ENCODE measurements at regions not wholly inside any gene's neighbourhood (a gene's known extent, or its start where the extent isn't known, plus 50 kb on each side); places are given as distances from the start of the nearest gene placed in this dataset.
"Not testable (repeated sequence)": the region's sequence is repeated elsewhere in the genome, so short reads cannot be mapped to it uniquely, and the experiment has no call there.

GRCh38 chr2:85969367-85969766 lies 80.6 kb upstream of the ST3GAL5 start:
- DNase-seq (ENCODE audit: low spot score): not testable (repeated sequence)

GRCh38 chr2:85965770-85966169 lies 77.0 kb upstream of the ST3GAL5 start:
- not testable (repeated sequence) for DNase-seq (ENCODE audit: low spot score)

GRCh38 chr2:85963747-85964418 lies 75.1 kb upstream of the ST3GAL5 start:
- not testable (repeated sequence) for DNase-seq (ENCODE audit: low spot score)

- DNase-seq (ENCODE audit: low spot score): no peak
These were observed 74.3 kb upstream of the ST3GAL5 start for GRCh38 chr2:85963068-85963467.

GRCh38 chr2:85961754-85962153 lies 73.0 kb upstream of the ST3GAL5 start:
- no peak for DNase-seq (ENCODE audit: low spot score)

GRCh38 chr2:85961053-85961452 lies 72.3 kb upstream of the ST3GAL5 start:
- DNase-seq (ENCODE audit: low spot score): no peak

- no peak for DNase-seq (ENCODE audit: low spot score)
These were observed 71.0 kb upstream of the ST3GAL5 start for GRCh38 chr2:85959826-85960225.

- no peak for DNase-seq (ENCODE audit: low spot score)
These were observed 70.4 kb upstream of the ST3GAL5 start for GRCh38 chr2:85959185-85959584.

- DNase-seq (ENCODE audit: low spot score): no peak
These were observed 69.9 kb upstream of the ST3GAL5 start for GRCh38 chr2:85958731-85959130.

- DNase-seq (ENCODE audit: low spot score): no peak
These were observed 68.5 kb upstream of the ST3GAL5 start for GRCh38 chr2:85957256-85957655.

- no peak for DNase-seq (ENCODE audit: low spot score)
These were observed 67.9 kb upstream of the ST3GAL5 start for GRCh38 chr2:85956646-85957039.

- no peak for DNase-seq (ENCODE audit: low spot score)
These were observed 66.0 kb upstream of the ST3GAL5 start for GRCh38 chr2:85954590-85955458.

GRCh38 chr2:85954192-85954589 lies 65.4 kb upstream of the ST3GAL5 start:
- no peak for DNase-seq (ENCODE audit: low spot score)

- DNase-seq (ENCODE audit: low spot score): peak; percentile 58
These were observed 64.7 kb upstream of the ST3GAL5 start for GRCh38 chr2:85953476-85953875.

- no peak for DNase-seq (ENCODE audit: low spot score)
These were observed 63.5 kb upstream of the ST3GAL5 start for GRCh38 chr2:85952196-85952734.

GRCh38 chr2:85951351-85952067 lies 62.7 kb upstream of the ST3GAL5 start:
- DNase-seq (ENCODE audit: low spot score): no peak

- DNase-seq (ENCODE audit: low spot score): no peak
These were observed 62.0 kb upstream of the ST3GAL5 start for GRCh38 chr2:85950743-85951142.

GRCh38 chr2:85949280-85949679 lies 60.5 kb upstream of the ST3GAL5 start:
- DNase-seq (ENCODE audit: low spot score): no peak

- DNase-seq (ENCODE audit: low spot score): no peak
These were observed 58.8 kb upstream of the ST3GAL5 start for GRCh38 chr2:85947593-85947992.

- DNase-seq (ENCODE audit: low spot score): no peak
These were observed 56.8 kb upstream of the ST3GAL5 start for GRCh38 chr2:85945586-85945985.

- DNase-seq (ENCODE audit: low spot score): no peak
These were observed 56.4 kb upstream of the ST3GAL5 start for GRCh38 chr2:85945172-85945571.

GRCh38 chr2:85942346-85942957 lies 53.7 kb upstream of the ST3GAL5 start:
- DNase-seq (ENCODE audit: low spot score): no peak
